ENCODE measurements at regions not wholly inside any gene's neighbourhood (a gene's known extent, or its start where the extent isn't known, plus 50 kb on each side); places are given as distances from the start of the nearest gene placed in this dataset.

GRCh38 chr13:73720216-73720840 is 413.9 kb downstream of the KLF12 start:
- TF ChIP-seq FOXP2 (optimal IDR thresholded peaks at IDR 0.05; ENCODE audit: control extremely low read depth, extremely low read length, insufficient read depth) (no peak), POLR2AphosphoS5 (IDR thresholded peaks at IDR 0.05; ENCODE audit: borderline replicate concordance, low read depth, low read length) (no peak), EZH2 (IDR thresholded peaks at IDR 0.05) (no peak)

Data from SK-N-MC (cell line).